ENCODE measurements at regions not wholly inside any gene's neighbourhood (a gene's known extent, or its start where the extent isn't known, plus 50 kb on each side); places are given as distances from the start of the nearest gene placed in this dataset.

GRCh38 chr11:104610635-104611034 is 287.6 kb downstream of the CASP12 start:
- intact Hi-C loops (cut with DNase I) = no loop called here
- Histone ChIP-seq H3K9me3 (no peaks in the 10 kb centered on the region), H3K4me3 (no peak overlapping the region), H3K36me3 (no peaks in the 10 kb centered on the region), H3K27ac (replicated peaks in 1 of 4) (no peak overlapping the region), H3K27me3 (no peaks in the 10 kb centered on the region), H3K4me1 (peaks cover 0 to 15% (median 14%) of the 10 kb centered on the region in 4 donors)
- TF ChIP-seq CTCF (IDR thresholded peaks at IDR 0.05) (no peak), EP300 (IDR thresholded peaks at IDR 0.05) (no peak), POLR2AphosphoS5 (IDR thresholded peaks at IDR 0.05) (no peak), POLR2A (IDR thresholded peaks at IDR 0.05; ENCODE audit: low read depth) (no peak)
- 88% methylated on average over 3 of the region's 3 CpGs for whole genome bisulfite sequencing
- DNase-seq (ENCODE audit: extremely low spot score) = no peak

GRCh38 chr11:104609311-104610085 is 288.8 kb downstream of the CASP12 start:
- Histone ChIP-seq H3K4me1 (peaks cover 0 to 15% (median 14%) of the 10 kb centered on the region in 4 donors), H3K9me3 (no peaks in the 10 kb centered on the region), H3K36me3 (no peaks in the 10 kb centered on the region), H3K4me3 (no peak overlapping the region), H3K27me3 (no peaks in the 10 kb centered on the region), H3K27ac (replicated peaks in 1 of 4) (peak overlapping the region in 1 of 4 donors; percentile 13)
- TF ChIP-seq CTCF (IDR thresholded peaks at IDR 0.05) (peak; percentile 39 to 64 (median 50)), POLR2A (IDR thresholded peaks at IDR 0.05; ENCODE audit: low read depth) (no peak), POLR2AphosphoS5 (IDR thresholded peaks at IDR 0.05) (no peak)
- intact Hi-C loops (cut with DNase I) = no loop called here
- no peak for DNase-seq (ENCODE audit: extremely low spot score)
- 50% methylated on average over 2 of the region's 2 CpGs for WGBS

- intact Hi-C loops (cut with DNase I) = no loop called here
- Histone ChIP-seq H3K27ac (replicated peaks in 1 of 4) (no peak overlapping the region), H3K9me3 (no peaks in the 10 kb centered on the region), H3K4me1 (no peaks in the 10 kb centered on the region), H3K27me3 (no peaks in the 10 kb centered on the region), H3K36me3 (no peaks in the 10 kb centered on the region), H3K4me3 (no peak overlapping the region)
- TF ChIP-seq EP300 (IDR thresholded peaks at IDR 0.05) (no peak), POLR2AphosphoS5 (IDR thresholded peaks at IDR 0.05) (no peak), CTCF (IDR thresholded peaks at IDR 0.05) (no peak), POLR2A (IDR thresholded peaks at IDR 0.05; ENCODE audit: low read depth) (no peak)
- WGBS = 83% methylated on average over 4 of the region's 4 CpGs
- no peak for DNase-seq (ENCODE audit: extremely low spot score)
Observed at GRCh38 chr11:104602643-104603042, 295.6 kb downstream of the CASP12 start.

GRCh38 chr11:104594228-104594958 is 303.9 kb downstream of the CASP12 start:
- Histone ChIP-seq H3K4me1 (no peaks in the 10 kb centered on the region), H3K27me3 (no peaks in the 10 kb centered on the region), H3K27ac (replicated peaks in 1 of 4) (no peak overlapping the region), H3K9me3 (no peaks in the 10 kb centered on the region), H3K36me3 (no peaks in the 10 kb centered on the region), H3K4me3 (no peak overlapping the region)
- no peak for TF ChIP-seq EP300 (IDR thresholded peaks at IDR 0.05)
- no peak for TF ChIP-seq POLR2A (IDR thresholded peaks at IDR 0.05; ENCODE audit: low read depth)
- no peak for TF ChIP-seq POLR2AphosphoS5 (IDR thresholded peaks at IDR 0.05)
- no peak for TF ChIP-seq CTCF (IDR thresholded peaks at IDR 0.05)
- intact Hi-C loops (cut with DNase I) = no loop called here
- 93% methylated on average over 2 of the region's 2 CpGs for WGBS
- DNase-seq (ENCODE audit: extremely low spot score) = no peak

Measured in esophagus muscularis mucosa (tissue), 4 donors.